ENCODE measurements at regions not wholly inside any gene's neighbourhood (a gene's known extent, or its start where the extent isn't known, plus 50 kb on each side); places are given as distances from the start of the nearest gene placed in this dataset.
A peak's percentile ranks its signal among the peaks of the same experiment; 100 is the strongest.

DNA sequence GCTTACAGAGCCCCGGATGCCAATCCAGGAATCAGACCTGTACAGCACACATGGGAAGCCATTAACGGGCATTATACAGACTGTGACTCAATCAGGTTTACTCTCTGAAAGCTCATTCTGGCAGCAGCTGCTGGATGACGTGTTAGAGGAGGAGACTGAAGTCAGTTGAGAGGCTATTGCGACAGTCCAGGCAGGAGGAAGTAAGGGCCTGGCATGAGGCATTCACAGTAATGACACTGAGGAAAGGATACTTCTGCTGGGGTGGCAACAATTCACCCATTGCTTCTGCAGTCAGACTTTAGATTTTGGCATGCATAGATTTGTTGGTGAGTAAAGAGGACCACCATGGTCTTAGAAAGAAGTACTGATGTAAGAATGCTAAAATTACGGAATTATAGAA is 151.0 kb upstream of the HEY2 start:
- peak; percentile 11 for DNase-seq
- Histone ChIP-seq H3K4me1 (peaks cover 0 to 30% (median 12%) of the 10 kb centered on the region in 3 donors), H3K9me3 (no peaks in the 10 kb centered on the region), H3K36me3 (no peaks in the 10 kb centered on the region), H3K4me3 (no peak overlapping the region), H3K27ac (peak overlapping the region in 3 of 4 donors; percentile 48 to 73 (median 72)), H3K27me3 (no peaks in the 10 kb centered on the region)
- WGBS, 2 donors = 43 to 48% methylated on average over 5 of the region's 5 CpGs
- TF ChIP-seq, protein P1, sequence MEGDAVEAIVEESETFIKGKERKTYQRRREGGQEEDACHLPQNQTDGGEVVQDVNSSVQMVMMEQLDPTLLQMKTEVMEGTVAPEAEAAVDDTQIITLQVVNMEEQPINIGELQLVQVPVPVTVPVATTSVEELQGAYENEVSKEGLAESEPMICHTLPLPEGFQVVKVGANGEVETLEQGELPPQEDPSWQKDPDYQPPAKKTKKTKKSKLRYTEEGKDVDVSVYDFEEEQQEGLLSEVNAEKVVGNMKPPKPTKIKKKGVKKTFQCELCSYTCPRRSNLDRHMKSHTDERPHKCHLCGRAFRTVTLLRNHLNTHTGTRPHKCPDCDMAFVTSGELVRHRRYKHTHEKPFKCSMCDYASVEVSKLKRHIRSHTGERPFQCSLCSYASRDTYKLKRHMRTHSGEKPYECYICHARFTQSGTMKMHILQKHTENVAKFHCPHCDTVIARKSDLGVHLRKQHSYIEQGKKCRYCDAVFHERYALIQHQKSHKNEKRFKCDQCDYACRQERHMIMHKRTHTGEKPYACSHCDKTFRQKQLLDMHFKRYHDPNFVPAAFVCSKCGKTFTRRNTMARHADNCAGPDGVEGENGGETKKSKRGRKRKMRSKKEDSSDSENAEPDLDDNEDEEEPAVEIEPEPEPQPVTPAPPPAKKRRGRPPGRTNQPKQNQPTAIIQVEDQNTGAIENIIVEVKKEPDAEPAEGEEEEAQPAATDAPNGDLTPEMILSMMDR (IDR thresholded peaks at IDR 0.05) = no peak
- TF ChIP-seq POLR2A (IDR thresholded peaks at IDR 0.05) = no peak
- intact Hi-C loops (cut with DNase I) = no loop called here

DNA sequence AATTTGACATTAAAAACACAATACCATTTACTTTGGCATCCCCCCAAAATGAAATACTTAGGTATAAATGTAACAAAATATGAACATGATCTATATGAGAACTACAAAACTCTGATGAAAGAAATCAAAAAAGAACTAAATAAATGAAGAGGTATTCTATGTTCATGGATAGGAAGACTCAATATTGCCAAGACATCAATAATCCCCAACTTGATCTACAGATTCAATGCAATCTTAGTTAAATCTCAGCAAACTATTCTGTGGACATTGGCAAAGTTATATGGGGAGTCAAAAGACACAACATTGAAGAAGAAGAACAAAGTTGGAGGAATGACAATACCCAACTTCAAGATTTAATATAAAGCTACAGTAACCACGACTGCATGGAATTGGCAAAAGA is 145.2 kb upstream of the HEY2 start:
- 42 to 71% methylated on average over 1 of the region's 1 CpG for whole genome bisulfite sequencing, 2 donors
- H3K27ac ChIP-seq = no peak overlapping the region
- H3K4me3 ChIP-seq = no peak overlapping the region
- no peaks in the 10 kb centered on the region for H3K36me3 ChIP-seq
- H3K27me3 ChIP-seq = no peaks in the 10 kb centered on the region
- no peak for TF ChIP-seq POLR2A (IDR thresholded peaks at IDR 0.05)
- TF ChIP-seq, protein P1 (IDR thresholded peaks at IDR 0.05) = no peak
- no peaks in the 10 kb centered on the region for H3K9me3 ChIP-seq
- intact Hi-C loops (cut with DNase I) = no loop called here
- no peaks in the 10 kb centered on the region for H3K4me1 ChIP-seq
- DNase-seq = no peak

DNA sequence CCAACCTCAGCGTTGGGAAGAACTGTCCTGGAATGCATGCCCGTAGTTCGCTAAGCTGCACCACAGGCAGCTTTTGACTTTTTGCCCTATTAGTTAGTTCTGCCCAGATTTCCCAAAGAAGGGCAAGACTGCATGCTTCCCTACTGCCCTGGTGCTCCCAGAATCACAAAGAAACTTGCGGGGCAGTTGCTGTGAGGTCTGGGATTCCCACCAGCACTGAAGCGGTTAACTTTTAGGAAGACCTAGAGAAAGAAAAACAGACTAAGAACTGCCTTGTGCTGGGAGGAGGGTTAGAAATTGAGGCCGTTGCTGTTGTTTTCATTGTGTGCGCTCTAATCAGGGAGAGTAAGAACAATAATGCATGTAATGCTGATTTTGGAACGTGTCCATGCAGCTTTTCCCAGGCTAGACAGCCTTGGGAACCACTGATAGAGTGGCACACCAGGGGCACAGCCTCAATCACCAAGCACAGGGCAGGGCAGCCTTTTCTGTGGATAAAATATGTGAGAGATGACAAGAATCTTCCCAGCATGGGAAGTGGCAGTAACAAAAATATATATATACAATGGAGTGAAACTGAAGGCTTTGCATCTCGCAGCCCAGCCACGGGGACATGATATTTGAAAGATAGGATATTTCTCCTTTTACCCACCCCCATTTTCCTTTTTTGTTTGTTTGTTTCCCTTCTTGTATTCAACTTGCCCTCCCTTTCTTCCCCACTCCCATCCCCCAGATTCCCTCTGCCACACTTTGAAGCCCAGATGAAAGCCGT is 137.7 kb upstream of the HEY2 start:
- Histone ChIP-seq H3K36me3 (no peaks in the 10 kb centered on the region), H3K27me3 (no peaks in the 10 kb centered on the region), H3K27ac (peak overlapping the region in 2 of 4 donors; percentile 7 to 14), H3K4me1 (peaks cover 0 to 11% (median 0%) of the 10 kb centered on the region in 3 donors), H3K9me3 (no peaks in the 10 kb centered on the region), H3K4me3 (peak overlapping the region in 1 of 4 donors; percentile 4)
- intact Hi-C loops (cut with DNase I) = no loop called here
- DNase-seq = no peak
- 48 to 49% methylated on average over 10 to 11 of the region's 11 CpGs for WGBS, 2 donors
- TF ChIP-seq POLR2A (IDR thresholded peaks at IDR 0.05) = no peak
- TF ChIP-seq, protein P1 (IDR thresholded peaks at IDR 0.05) = no peak

DNA sequence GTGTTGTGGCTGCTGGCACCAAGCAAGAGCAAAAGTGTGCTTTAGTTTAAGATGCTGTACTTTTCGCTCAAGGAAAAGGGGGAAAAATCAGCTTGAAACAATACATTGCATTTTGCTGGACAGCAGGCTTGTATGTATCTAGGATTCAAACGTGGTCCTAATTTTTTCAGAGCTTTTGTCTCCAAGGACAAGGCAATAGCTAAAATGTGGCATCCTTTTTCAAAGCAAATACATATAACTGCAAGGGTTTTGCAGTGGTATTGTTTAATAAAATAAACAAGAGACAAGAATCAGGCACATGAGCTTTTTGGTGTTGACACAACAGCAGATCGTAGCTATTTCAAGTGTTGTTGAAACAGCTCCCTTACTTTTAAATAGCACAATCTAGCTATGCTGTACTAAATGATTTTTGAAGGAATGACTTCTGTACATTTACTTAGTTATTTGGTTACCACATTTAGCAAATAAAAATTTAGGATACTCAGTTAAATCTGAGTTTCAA is 137.0 kb upstream of the HEY2 start:
- H3K27me3 ChIP-seq = no peaks in the 10 kb centered on the region
- H3K4me3 ChIP-seq = no peak overlapping the region
- no peak for TF ChIP-seq POLR2A (IDR thresholded peaks at IDR 0.05)
- H3K9me3 ChIP-seq = no peaks in the 10 kb centered on the region
- no peaks in the 10 kb centered on the region for H3K36me3 ChIP-seq
- intact Hi-C loops (cut with DNase I) = no loop called here
- no peak for DNase-seq
- 55 to 67% methylated on average over 3 of the region's 3 CpGs for WGBS, 2 donors
- peak overlapping the region in 1 of 4 donors; percentile 14 for H3K27ac ChIP-seq
- H3K4me1 ChIP-seq = peaks cover 0 to 11% (median 0%) of the 10 kb centered on the region in 3 donors

DNA sequence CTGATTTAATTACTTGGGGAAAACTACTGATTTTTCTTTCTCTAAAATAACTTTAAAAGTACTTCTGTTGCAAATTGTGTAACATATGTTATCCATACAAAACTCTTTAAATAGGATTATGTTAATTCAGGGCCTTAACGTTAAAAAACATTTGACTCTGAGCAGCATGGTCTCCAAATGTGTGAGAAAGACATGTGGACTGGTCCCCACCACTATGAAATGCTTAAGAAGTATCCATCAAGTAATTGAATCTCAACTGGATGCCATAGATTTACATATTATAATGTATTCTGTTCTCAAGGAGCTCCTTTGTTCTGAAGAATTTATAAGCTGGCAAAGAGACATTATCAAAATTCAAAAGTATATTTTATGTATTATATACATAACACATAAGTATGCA is 130.8 kb upstream of the HEY2 start:
- DNase-seq = no peak
- 39 to 48% methylated on average over 1 of the region's 1 CpG for WGBS, 2 donors
- TF ChIP-seq, protein P1 (IDR thresholded peaks at IDR 0.05) = no peak
- TF ChIP-seq POLR2A (IDR thresholded peaks at IDR 0.05) = no peak
- Histone ChIP-seq H3K9me3 (no peaks in the 10 kb centered on the region), H3K36me3 (no peaks in the 10 kb centered on the region), H3K27me3 (no peaks in the 10 kb centered on the region), H3K4me3 (no peak overlapping the region), H3K27ac (no peak overlapping the region), H3K4me1 (no peaks in the 10 kb centered on the region)
- intact Hi-C loops (cut with DNase I) = no loop called here
